ENCODE measurements at regions not wholly inside any gene's neighbourhood (a gene's known extent, or its start where the extent isn't known, plus 50 kb on each side); places are given as distances from the start of the nearest gene placed in this dataset.

DNA sequence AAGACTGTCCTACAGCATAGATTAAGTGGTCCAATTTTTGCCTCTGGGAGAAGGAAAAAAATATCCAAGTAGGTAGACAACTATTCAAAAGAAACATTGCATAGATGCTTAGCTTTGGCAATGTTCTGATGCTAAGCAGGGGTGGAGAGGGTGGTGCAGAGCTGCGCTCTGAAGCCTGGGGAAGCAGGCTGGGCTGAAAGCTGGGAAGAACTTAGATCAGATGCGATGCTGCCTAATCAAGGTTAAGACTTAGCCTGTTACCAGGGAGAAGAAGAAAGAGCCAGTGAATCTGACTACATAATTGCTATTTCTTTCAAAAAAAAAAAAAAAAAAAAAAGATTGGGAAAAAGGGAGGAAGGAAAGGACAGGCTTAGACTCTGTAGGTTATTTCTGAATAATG is 89.0 kb upstream of the SCOC start:
- TF ChIP-seq, protein P1, sequence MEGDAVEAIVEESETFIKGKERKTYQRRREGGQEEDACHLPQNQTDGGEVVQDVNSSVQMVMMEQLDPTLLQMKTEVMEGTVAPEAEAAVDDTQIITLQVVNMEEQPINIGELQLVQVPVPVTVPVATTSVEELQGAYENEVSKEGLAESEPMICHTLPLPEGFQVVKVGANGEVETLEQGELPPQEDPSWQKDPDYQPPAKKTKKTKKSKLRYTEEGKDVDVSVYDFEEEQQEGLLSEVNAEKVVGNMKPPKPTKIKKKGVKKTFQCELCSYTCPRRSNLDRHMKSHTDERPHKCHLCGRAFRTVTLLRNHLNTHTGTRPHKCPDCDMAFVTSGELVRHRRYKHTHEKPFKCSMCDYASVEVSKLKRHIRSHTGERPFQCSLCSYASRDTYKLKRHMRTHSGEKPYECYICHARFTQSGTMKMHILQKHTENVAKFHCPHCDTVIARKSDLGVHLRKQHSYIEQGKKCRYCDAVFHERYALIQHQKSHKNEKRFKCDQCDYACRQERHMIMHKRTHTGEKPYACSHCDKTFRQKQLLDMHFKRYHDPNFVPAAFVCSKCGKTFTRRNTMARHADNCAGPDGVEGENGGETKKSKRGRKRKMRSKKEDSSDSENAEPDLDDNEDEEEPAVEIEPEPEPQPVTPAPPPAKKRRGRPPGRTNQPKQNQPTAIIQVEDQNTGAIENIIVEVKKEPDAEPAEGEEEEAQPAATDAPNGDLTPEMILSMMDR (IDR thresholded peaks at IDR 0.05; ENCODE audit: insufficient read depth, low read length) = no peak
- no peak overlapping the region for H3K4me3 ChIP-seq (ENCODE audit: low read depth, low read length)
- DNase-seq (ENCODE audit: low read depth) = no peak

DNA sequence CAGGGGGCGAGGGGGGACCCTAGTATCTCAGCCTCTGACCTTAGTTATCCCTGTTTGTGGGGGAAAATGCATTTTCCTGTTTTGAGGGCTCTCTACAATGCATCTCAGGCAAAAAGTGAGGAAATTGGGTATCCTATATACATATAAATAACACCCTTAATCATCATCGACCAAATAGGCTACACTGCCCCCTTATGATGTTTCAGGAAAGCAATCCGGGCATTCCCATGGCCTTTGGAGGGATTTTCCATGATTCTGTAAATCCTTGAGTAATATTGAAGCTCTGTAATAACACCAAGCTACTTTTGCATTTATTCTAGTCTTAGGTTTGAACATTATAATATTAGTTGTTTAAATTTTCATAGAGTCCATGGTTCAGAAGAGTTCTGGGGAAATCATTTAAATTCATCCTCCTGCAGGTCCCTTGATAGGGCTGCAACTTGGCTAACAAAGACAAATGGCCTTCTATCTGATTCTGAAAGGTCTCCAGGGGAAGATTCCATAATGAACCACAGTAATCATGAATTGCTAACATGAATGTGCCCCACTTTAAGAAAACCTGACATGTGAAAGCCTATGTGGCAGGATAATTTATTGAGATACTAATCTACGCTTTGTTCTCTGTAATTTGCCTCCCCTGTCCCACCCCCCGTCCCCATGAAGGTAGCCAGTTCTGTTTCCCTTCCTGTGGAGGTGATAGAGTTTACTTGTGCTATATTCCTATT is 91.5 kb upstream of the SCOC start:
- TF ChIP-seq, protein P1 (IDR thresholded peaks at IDR 0.05; ENCODE audit: insufficient read depth, low read length) = no peak
- DNase-seq (ENCODE audit: low read depth) = peak; percentile 40
- H3K4me3 ChIP-seq (ENCODE audit: low read depth, low read length) = no peak overlapping the region

DNA sequence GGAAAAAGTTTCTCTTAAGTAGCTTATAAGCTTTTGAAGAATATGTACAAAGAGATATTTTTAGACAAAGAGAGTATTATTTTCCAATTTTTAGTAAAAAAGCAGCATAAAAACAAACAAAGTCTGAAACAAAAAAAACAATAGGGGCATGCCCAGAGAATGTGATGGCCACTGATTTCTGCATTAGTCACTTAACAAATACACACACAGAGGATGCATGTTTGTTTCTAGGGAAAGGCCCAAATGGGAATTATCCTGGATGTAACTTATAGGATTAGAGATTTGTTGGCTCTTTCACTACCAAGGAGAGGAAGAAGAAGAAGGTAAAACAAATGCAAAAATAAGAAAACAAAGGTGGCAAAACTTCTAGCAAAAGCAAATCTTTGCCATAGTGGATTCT is 95.9 kb upstream of the SCOC start:
- peak; percentile 7 for DNase-seq (ENCODE audit: low read depth)

DNA sequence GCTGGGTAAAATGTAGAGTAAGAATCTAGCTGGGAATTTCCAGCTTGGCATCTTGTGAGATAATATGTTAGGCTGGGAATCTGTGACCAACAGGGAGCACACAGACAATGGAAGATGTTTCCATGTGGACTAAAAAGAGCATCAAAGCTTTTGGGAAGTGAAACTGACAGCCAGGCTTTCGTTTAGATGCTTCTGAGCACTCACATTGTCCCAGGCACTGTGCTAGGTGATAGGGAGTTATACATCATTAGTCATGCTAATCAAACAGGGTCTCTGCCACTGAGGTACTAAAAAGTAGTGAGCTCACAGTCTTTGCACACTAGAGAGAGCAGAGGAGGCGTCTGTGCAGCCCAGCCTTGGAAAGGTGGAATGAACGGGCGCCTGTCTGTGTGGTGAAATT is 101.9 kb upstream of the SCOC start:
- H3K4me3 ChIP-seq (ENCODE audit: low read depth, low read length) = no peak overlapping the region
- no peak for DNase-seq (ENCODE audit: low read depth)
- TF ChIP-seq, protein P1 (IDR thresholded peaks at IDR 0.05; ENCODE audit: insufficient read depth, low read length) = no peak

More for the DNA sequence above, 95.9 kb upstream of the SCOC start:
- TF ChIP-seq, protein P1 (IDR thresholded peaks at IDR 0.05; ENCODE audit: insufficient read depth, low read length) = no peak
- H3K4me3 ChIP-seq (ENCODE audit: low read depth, low read length) = no peak overlapping the region

DNA sequence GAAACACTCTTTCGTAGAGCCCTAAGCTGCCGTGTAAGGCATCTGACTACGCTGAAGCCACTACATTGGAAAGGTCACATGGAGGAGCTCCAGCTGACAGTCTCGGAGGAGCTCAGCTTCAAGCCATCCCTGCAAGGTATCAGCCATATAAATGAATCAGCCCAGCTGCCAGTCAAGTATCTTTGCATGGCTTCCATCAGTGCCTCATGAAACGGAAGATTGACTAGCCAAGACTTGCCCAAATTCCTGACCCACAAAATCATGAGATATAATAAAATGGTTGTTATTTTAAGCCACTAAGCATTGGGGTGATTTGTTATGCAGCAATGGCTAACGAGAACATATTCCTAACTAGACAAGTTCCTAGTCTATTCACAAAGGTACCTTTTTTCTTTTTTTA is 104.1 kb upstream of the SCOC start:
- DNase-seq (ENCODE audit: low read depth) = no peak
- no peak overlapping the region for H3K4me3 ChIP-seq (ENCODE audit: low read depth, low read length)
- TF ChIP-seq, protein P1 (IDR thresholded peaks at IDR 0.05; ENCODE audit: insufficient read depth, low read length) = no peak

DNA sequence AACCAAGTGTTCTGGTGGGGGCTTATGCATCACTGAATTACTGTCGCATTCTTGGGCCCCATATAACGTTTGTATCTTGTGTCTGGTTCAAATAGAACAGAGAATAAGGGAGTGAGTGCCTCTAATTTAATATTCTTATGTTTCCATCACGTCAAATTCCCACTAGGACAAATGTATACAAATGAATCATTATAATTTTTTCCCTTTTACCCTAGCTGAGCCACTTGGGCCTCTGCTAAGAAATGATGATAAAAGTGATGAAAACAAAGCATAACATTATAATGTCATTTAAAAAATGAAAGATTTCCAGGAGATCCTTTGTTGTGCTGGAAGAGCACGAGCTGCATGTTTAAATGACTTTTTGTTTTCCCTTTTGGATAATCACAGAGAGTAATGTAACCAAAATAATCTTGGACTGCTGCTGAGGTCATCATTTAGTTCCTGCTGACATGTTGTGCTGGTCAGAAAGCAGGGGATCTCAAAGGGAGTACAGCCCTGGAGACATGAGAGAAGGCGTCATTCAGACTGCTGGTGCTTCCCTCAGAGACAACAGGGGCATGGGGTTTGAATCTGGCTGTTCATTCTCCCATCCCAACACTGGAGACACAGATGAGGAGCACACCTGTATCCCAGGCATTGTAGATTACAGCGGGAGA is 105.1 kb upstream of the SCOC start:
- TF ChIP-seq, protein P1 (IDR thresholded peaks at IDR 0.05; ENCODE audit: insufficient read depth, low read length) = no peak
- no peak overlapping the region for H3K4me3 ChIP-seq (ENCODE audit: low read depth, low read length)
- no peak for DNase-seq (ENCODE audit: low read depth)
